ENCODE measurements at regions not wholly inside any gene's neighbourhood (a gene's known extent, or its start where the extent isn't known, plus 50 kb on each side); places are given as distances from the start of the nearest gene placed in this dataset.

GRCh38 chr2:81940266-81940955 is 1635.9 kb upstream of the LRRTM1 start:
- Histone ChIP-seq H3F3A (ENCODE audit: insufficient read depth) (no peaks in the 10 kb centered on the region), H3K9ac (ENCODE audit: low read length) (no peak overlapping the region), H4K20me1 (ENCODE audit: low read depth, low read length) (no peaks in the 10 kb centered on the region), H3K9me3 (ENCODE audit: insufficient read depth, low read length) (no peaks in the 10 kb centered on the region), H2AFZ (ENCODE audit: low read depth, low read length, severe bottlenecking) (no peak overlapping the region), H3K9me2 (replicated peaks; ENCODE audit: insufficient read depth, low read length) (no peaks in the 10 kb centered on the region), H3K27me3 (ENCODE audit: low read length) (no peaks in the 10 kb centered on the region), H3K27ac (ENCODE audit: low read depth, low read length) (no peak overlapping the region), H3K4me2 (ENCODE audit: low read depth, low read length, poor library complexity, severe bottlenecking) (no peak overlapping the region), H3K4me3 (ENCODE audit: insufficient read depth, low read length, poor library complexity, severe bottlenecking) (no peak overlapping the region), H3K36me3 (ENCODE audit: low read length) (no peaks in the 10 kb centered on the region), H3K79me2 (ENCODE audit: insufficient read depth, low read length) (no peaks in the 10 kb centered on the region)
- no peak for TF ChIP-seq EZH2phosphoT487 (conservative IDR thresholded peaks at IDR 0.05; ENCODE audit: low read length)
- TF ChIP-seq CTCF (IDR thresholded peaks at IDR 0.05; ENCODE audit: insufficient read depth, low read length, poor library complexity, severe bottlenecking), result no peak

DNA sequence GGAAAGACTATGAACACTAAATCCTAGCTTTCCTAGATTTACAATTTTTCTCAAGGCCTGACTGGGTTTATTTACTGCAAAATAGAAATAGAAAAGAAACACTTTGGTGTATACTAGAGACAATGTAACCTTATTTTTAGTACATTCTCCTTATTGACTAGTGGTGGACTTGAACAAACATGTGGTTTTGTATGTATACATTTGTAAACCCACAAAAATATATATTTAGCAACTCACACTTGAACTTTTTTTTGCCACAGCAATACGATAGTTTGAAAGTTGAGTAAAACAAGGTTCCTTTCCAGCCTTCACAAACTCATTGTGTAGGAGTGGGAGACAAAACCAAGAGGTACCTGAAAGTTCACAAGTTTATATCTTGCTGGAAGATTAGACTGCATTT is 1633.4 kb upstream of the LRRTM1 start:
- Histone ChIP-seq H3K36me3 (ENCODE audit: low read length) (no peaks in the 10 kb centered on the region), H3K9me3 (ENCODE audit: insufficient read depth, low read length) (no peaks in the 10 kb centered on the region), H2AFZ (ENCODE audit: low read depth, low read length, severe bottlenecking) (no peak overlapping the region), H3K4me2 (ENCODE audit: low read depth, low read length, poor library complexity, severe bottlenecking) (no peak overlapping the region), H4K20me1 (ENCODE audit: low read depth, low read length) (no peaks in the 10 kb centered on the region), H3F3A (ENCODE audit: insufficient read depth) (no peaks in the 10 kb centered on the region), H3K9ac (ENCODE audit: low read length) (no peak overlapping the region), H3K4me3 (ENCODE audit: insufficient read depth, low read length, poor library complexity, severe bottlenecking) (no peak overlapping the region), H3K27me3 (ENCODE audit: low read length) (no peaks in the 10 kb centered on the region), H3K9me2 (replicated peaks; ENCODE audit: insufficient read depth, low read length) (no peaks in the 10 kb centered on the region), H3K79me2 (ENCODE audit: insufficient read depth, low read length) (no peaks in the 10 kb centered on the region), H3K27ac (ENCODE audit: low read depth, low read length) (no peak overlapping the region)
- no peak for TF ChIP-seq EZH2phosphoT487 (conservative IDR thresholded peaks at IDR 0.05; ENCODE audit: low read length)
- TF ChIP-seq CTCF (IDR thresholded peaks at IDR 0.05; ENCODE audit: insufficient read depth, low read length, poor library complexity, severe bottlenecking), result no peak

- H3K4me2 ChIP-seq (ENCODE audit: low read depth, low read length, poor library complexity, severe bottlenecking), result no peak overlapping the region
- H3F3A ChIP-seq (ENCODE audit: insufficient read depth), result no peaks in the 10 kb centered on the region
- H3K9ac ChIP-seq (ENCODE audit: low read length), result no peak overlapping the region
- H4K20me1 ChIP-seq (ENCODE audit: low read depth, low read length), result no peaks in the 10 kb centered on the region
- no peak overlapping the region for H3K27ac ChIP-seq (ENCODE audit: low read depth, low read length)
- H3K27me3 ChIP-seq (ENCODE audit: low read length), result no peaks in the 10 kb centered on the region
- H3K4me3 ChIP-seq (ENCODE audit: insufficient read depth, low read length, poor library complexity, severe bottlenecking), result no peak overlapping the region
- no peak overlapping the region for H2AFZ ChIP-seq (ENCODE audit: low read depth, low read length, severe bottlenecking)
- no peaks in the 10 kb centered on the region for H3K79me2 ChIP-seq (ENCODE audit: insufficient read depth, low read length)
- H3K36me3 ChIP-seq (ENCODE audit: low read length), result no peaks in the 10 kb centered on the region
- H3K9me2 ChIP-seq (replicated peaks; ENCODE audit: insufficient read depth, low read length), result no peaks in the 10 kb centered on the region
- H3K9me3 ChIP-seq (ENCODE audit: insufficient read depth, low read length), result no peaks in the 10 kb centered on the region
- no peak for TF ChIP-seq EZH2phosphoT487 (conservative IDR thresholded peaks at IDR 0.05; ENCODE audit: low read length)
Measured at GRCh38 chr2:81903534-81903933, 1599.0 kb upstream of the LRRTM1 start.

- TF ChIP-seq EZH2phosphoT487 (conservative IDR thresholded peaks at IDR 0.05; ENCODE audit: low read length) (no peak), CTCF (IDR thresholded peaks at IDR 0.05; ENCODE audit: insufficient read depth, low read length, poor library complexity, severe bottlenecking) (no peak)
- H3F3A ChIP-seq (ENCODE audit: insufficient read depth), result no peaks in the 10 kb centered on the region
- no peaks in the 10 kb centered on the region for H3K9me2 ChIP-seq (replicated peaks; ENCODE audit: insufficient read depth, low read length)
- no peak overlapping the region for H3K27ac ChIP-seq (ENCODE audit: low read depth, low read length)
- no peaks in the 10 kb centered on the region for H3K79me2 ChIP-seq (ENCODE audit: insufficient read depth, low read length)
- H2AFZ ChIP-seq (ENCODE audit: low read depth, low read length, severe bottlenecking), result no peak overlapping the region
- no peaks in the 10 kb centered on the region for H4K20me1 ChIP-seq (ENCODE audit: low read depth, low read length)
- H3K4me3 ChIP-seq (ENCODE audit: insufficient read depth, low read length, poor library complexity, severe bottlenecking), result no peak overlapping the region
- H3K4me2 ChIP-seq (ENCODE audit: low read depth, low read length, poor library complexity, severe bottlenecking), result no peak overlapping the region
- H3K36me3 ChIP-seq (ENCODE audit: low read length), result no peaks in the 10 kb centered on the region
- H3K27me3 ChIP-seq (ENCODE audit: low read length), result no peaks in the 10 kb centered on the region
- no peaks in the 10 kb centered on the region for H3K9me3 ChIP-seq (ENCODE audit: insufficient read depth, low read length)
- H3K9ac ChIP-seq (ENCODE audit: low read length), result no peak overlapping the region
Measured at GRCh38 chr2:81901017-81901416, 1596.5 kb upstream of the LRRTM1 start.

Data from SU-DHL-6 (cell line).